Chondrocyte (in vitro differentiated cells): ENCODE measurements at regions not wholly inside any gene's neighbourhood (a gene's known extent, or its start where the extent isn't known, plus 50 kb on each side); places are given as distances from the start of the nearest gene placed in this dataset.

Experiments
- DNase-seq: peaks from one replicate; pipeline ENCODE4 v3.0.0; 2021; ENCODE audit warnings: mixed read lengths, low spot score
- H3K27ac Mint-ChIP-seq: one replicate; pipeline ENCODE4 v1.8.0; 2021; ENCODE audit warnings: mild to moderate bottlenecking, moderate library complexity, mixed read lengths; ENCODE audit not compliant: unreplicated experiment
- H3K27me3 Mint-ChIP-seq: 2 replicates; pipeline ENCODE4 v1.8.0; 2021; ENCODE audit warnings: low read depth, mixed read lengths
- H3K36me3 Mint-ChIP-seq: 2 replicates; pipeline ENCODE4 v1.8.0; 2021; ENCODE audit warnings: low read depth, mixed read lengths
- H3K4me1 Mint-ChIP-seq: 2 replicates; pipeline ENCODE4 v1.8.0; 2021; ENCODE audit warnings: low read depth, mild to moderate bottlenecking, mixed read lengths
- H3K4me3 Mint-ChIP-seq: one replicate; pipeline ENCODE4 v1.8.0; 2021; ENCODE audit warnings: mild to moderate bottlenecking, moderate library complexity, mixed read lengths; ENCODE audit not compliant: unreplicated experiment
- H3K9me3 Mint-ChIP-seq: 2 replicates; pipeline ENCODE4 v1.8.0; 2021; ENCODE audit warnings: low read depth, mixed read lengths
- TF ChIP-seq, protein P1 (sequence below): fragments of 200-600 bp; sonication (generic); IDR thresholded peaks from 2 replicates; pipeline ENCODE4 v1.5.0; 2021; ENCODE audit warnings: antibody characterized with exemption, mild to moderate bottlenecking, moderate library complexity

GRCh38 chr2:108169982-108170625 is 69.7 kb upstream of the SULT1C3 start:
- Mint-ChIP-seq H3K27ac (no peak overlapping the region), H3K36me3 (no peaks in the 10 kb centered on the region), H3K4me1 (no peaks in the 10 kb centered on the region), H3K27me3 (peaks cover 37% of the 10 kb centered on the region), H3K9me3 (no peaks in the 10 kb centered on the region), H3K4me3 (no peak overlapping the region)
- DNase-seq, result no peak
- TF ChIP-seq, protein P1, sequence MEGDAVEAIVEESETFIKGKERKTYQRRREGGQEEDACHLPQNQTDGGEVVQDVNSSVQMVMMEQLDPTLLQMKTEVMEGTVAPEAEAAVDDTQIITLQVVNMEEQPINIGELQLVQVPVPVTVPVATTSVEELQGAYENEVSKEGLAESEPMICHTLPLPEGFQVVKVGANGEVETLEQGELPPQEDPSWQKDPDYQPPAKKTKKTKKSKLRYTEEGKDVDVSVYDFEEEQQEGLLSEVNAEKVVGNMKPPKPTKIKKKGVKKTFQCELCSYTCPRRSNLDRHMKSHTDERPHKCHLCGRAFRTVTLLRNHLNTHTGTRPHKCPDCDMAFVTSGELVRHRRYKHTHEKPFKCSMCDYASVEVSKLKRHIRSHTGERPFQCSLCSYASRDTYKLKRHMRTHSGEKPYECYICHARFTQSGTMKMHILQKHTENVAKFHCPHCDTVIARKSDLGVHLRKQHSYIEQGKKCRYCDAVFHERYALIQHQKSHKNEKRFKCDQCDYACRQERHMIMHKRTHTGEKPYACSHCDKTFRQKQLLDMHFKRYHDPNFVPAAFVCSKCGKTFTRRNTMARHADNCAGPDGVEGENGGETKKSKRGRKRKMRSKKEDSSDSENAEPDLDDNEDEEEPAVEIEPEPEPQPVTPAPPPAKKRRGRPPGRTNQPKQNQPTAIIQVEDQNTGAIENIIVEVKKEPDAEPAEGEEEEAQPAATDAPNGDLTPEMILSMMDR, result peak; percentile 82

DNA sequence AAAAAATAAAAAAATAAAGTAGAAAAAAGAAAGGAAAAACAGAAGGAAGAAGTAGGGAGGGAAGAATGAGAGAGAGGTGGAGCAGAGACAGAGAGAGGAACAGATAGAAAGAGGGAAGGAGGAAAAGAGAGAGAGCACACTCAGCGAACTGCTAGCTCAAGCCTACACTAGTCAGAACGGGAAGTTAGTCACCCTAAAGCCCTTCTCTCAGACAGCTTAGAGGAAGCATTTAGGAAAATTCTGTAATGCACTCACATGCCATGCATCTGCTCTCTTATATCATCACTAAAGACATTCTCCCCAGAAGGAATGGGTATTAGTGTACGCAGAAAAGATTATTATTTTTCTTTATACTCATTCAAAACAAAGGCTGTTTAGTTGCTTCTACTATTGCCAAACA is 68.1 kb upstream of the SULT1C3 start:
- no peaks in the 10 kb centered on the region for H3K9me3 Mint-ChIP-seq
- H3K27me3 Mint-ChIP-seq, result peaks cover 43% of the 10 kb centered on the region
- H3K36me3 Mint-ChIP-seq, result no peaks in the 10 kb centered on the region
- no peak overlapping the region for H3K27ac Mint-ChIP-seq
- no peak overlapping the region for H3K4me3 Mint-ChIP-seq
- TF ChIP-seq, protein P1, result no peak
- no peaks in the 10 kb centered on the region for H3K4me1 Mint-ChIP-seq
- DNase-seq, result no peak

- H3K27ac Mint-ChIP-seq, result no peak overlapping the region
- H3K9me3 Mint-ChIP-seq, result no peaks in the 10 kb centered on the region
These were observed 57.3 kb upstream of the SULT1C3 start for GRCh38 chr2:108182489-108182888.

DNA sequence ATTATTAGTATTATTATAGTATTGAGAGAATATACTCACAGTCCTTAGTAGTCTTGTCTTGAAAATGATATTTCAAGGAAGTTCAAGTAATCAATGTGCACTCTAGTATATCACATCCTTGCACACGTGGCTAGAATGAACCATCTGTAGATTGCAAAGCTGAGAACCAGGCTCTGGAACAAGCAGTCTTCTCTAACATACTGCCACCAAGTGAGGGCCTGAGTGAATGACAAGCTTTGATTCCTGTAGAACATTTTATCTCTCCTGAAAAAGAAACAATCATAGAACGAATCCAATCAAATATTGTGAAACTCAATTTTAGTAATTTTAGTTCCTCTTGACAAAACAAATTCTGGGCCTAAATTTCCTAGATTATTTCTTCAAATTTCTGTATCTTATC is 55.3 kb upstream of the SULT1C3 start:
- Mint-ChIP-seq H3K4me1 (peaks cover 2% of the 10 kb centered on the region), H3K9me3 (no peaks in the 10 kb centered on the region), H3K27ac (no peak overlapping the region), H3K36me3 (no peaks in the 10 kb centered on the region), H3K27me3 (peaks cover 19% of the 10 kb centered on the region), H3K4me3 (no peak overlapping the region)
- no peak for DNase-seq
- TF ChIP-seq, protein P1, result peak; percentile 73

More at GRCh38 chr2:108182489-108182888, 57.3 kb upstream of the SULT1C3 start:
- H3K4me1 Mint-ChIP-seq, result no peaks in the 10 kb centered on the region
- DNase-seq, result no peak
- H3K27me3 Mint-ChIP-seq, result peaks cover 22% of the 10 kb centered on the region
- no peak overlapping the region for H3K4me3 Mint-ChIP-seq
- TF ChIP-seq, protein P1, result peak; percentile 52
- no peaks in the 10 kb centered on the region for H3K36me3 Mint-ChIP-seq

DNA sequence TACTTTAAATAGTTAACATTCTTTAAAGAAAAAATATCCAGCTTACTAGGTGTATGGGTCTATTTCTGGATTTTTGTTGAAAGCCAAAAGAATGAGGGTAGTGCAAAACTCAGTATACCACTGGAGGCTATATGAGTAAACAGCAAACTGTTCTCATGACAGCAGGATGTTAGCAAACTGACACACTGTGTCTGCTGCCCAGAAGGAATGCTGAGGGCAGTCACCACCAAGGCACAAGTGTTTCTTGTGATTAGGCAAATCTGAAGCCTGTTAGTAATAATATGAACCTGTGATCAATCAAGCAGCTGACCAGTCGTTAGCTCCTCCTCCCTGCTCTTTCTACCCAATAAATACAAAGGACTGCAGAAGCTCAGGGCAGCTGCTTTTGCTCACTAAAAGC is 50.5 kb upstream of the SULT1C3 start:
- peaks cover 7% of the 10 kb centered on the region for H3K4me1 Mint-ChIP-seq
- peaks cover 1% of the 10 kb centered on the region for H3K36me3 Mint-ChIP-seq
- TF ChIP-seq, protein P1, result no peak
- H3K27ac Mint-ChIP-seq, result no peak overlapping the region
- H3K27me3 Mint-ChIP-seq, result peaks cover 18% of the 10 kb centered on the region
- DNase-seq, result no peak
- H3K9me3 Mint-ChIP-seq, result no peaks in the 10 kb centered on the region
- no peak overlapping the region for H3K4me3 Mint-ChIP-seq
